IMR-90 (cell line): ENCODE measurements at regions not wholly inside any gene's neighbourhood (a gene's known extent, or its start where the extent isn't known, plus 50 kb on each side); places are given as distances from the start of the nearest gene placed in this dataset.
A peak's percentile ranks its signal among the peaks of the same experiment; 100 is the strongest.

Experiments used
- ATAC-seq: fragments of 200-7000 bp; cut with Tn5 transposase; 2 replicates; pipeline ENCODE4 v1.9.1; 2020; ENCODE audit warnings: low read depth, mild to moderate bottlenecking, moderate library complexity
- BruUV-seq: library from RNA; stranded (reverse); fragments of 400-500 nt; replicated peaks from 2 replicates; lab custom pipeline; 2021; lab: Mats Ljungman, UMichigan
- CTCF ChIA-PET: fragments of 300-600 bp; formaldehyde crosslinking; extraction: SDS; loops from one replicate; lab custom pipeline; 2021; ENCODE audit warnings: antibody characterized with exemption; lab: Yijun Ruan, JAX
- POLR2A ChIA-PET: fragments of 300-600 bp; sonication (Branson Sonifier 250); formaldehyde crosslinking; loops from one replicate; lab custom pipeline; 2022; ENCODE audit warnings: antibody characterized with exemption; ENCODE audit not compliant: unreplicated experiment; lab: Charles Lee
- DNase-seq: peaks from one replicate; pipeline ENCODE4 v3.0.0; 2013
- H2AFZ ChIP-seq: replicated peaks from 2 replicates; pipeline ENCODE3; 2013; ENCODE audit warnings: low read length, mild to moderate bottlenecking; ENCODE audit not compliant: poor library complexity
- H2AK5ac ChIP-seq: 2 replicates; pipeline ENCODE4 v1.6.1; 2013; ENCODE audit warnings: low read depth, low read length, inconsistent platforms
- H2AK9ac ChIP-seq: replicated peaks from 2 replicates; pipeline ENCODE3; 2013; ENCODE audit warnings: mild to moderate bottlenecking, low read depth, low read length, moderate library complexity; ENCODE audit not compliant: poor library complexity
- H2BK120ac ChIP-seq: 2 replicates; pipeline ENCODE4 v1.6.1; 2013; ENCODE audit warnings: low read depth, low read length, inconsistent platforms
- H2BK15ac ChIP-seq: 3 replicates; pipeline ENCODE4 v1.6.1; 2013; ENCODE audit warnings: low read depth, low read length, inconsistent platforms
- H2BK20ac ChIP-seq: 2 replicates; pipeline ENCODE4 v1.6.1; 2013; ENCODE audit warnings: low read depth, mild to moderate bottlenecking, inconsistent platforms, low read length, moderate library complexity
- H2BK5ac ChIP-seq: 2 replicates; pipeline ENCODE4 v1.6.1; 2013; ENCODE audit warnings: mild to moderate bottlenecking, low read depth, low read length, inconsistent platforms; ENCODE audit not compliant: poor library complexity, severe bottlenecking
- H3K14ac ChIP-seq: replicated peaks from 2 replicates; pipeline ENCODE4 v1.6.1; 2013; ENCODE audit warnings: low read depth, low read length, inconsistent platforms
- H3K18ac ChIP-seq: 2 replicates; pipeline ENCODE4 v1.6.1; 2013; ENCODE audit warnings: low read depth, low read length, control low read depth
- H3K23ac ChIP-seq: 2 replicates; pipeline ENCODE4 v1.6.1; 2013; ENCODE audit warnings: low read depth, low read length, inconsistent platforms
- H3K27ac ChIP-seq: 2 replicates; pipeline ENCODE4 v1.5.1; 2013; ENCODE audit warnings: mild to moderate bottlenecking, control low read depth, low read length; ENCODE audit not compliant: insufficient read depth
- H3K27me3 ChIP-seq: 2 replicates; pipeline ENCODE4 v1.6.1; 2013; ENCODE audit warnings: low read length; ENCODE audit not compliant: control insufficient read depth, insufficient read depth
- H3K36me3 ChIP-seq: 2 replicates; pipeline ENCODE4 v1.6.1; 2013; ENCODE audit warnings: low read length, mixed read lengths; ENCODE audit not compliant: control insufficient read depth, insufficient read depth
- H3K4ac ChIP-seq: 2 replicates; pipeline ENCODE4 v1.6.1; 2013; ENCODE audit warnings: low read depth, low read length, inconsistent platforms
- H3K4me1 ChIP-seq: 2 replicates; pipeline ENCODE4 v1.6.1; 2013; ENCODE audit warnings: low read length, mixed read lengths; ENCODE audit not compliant: control insufficient read depth, insufficient read depth
- H3K4me2 ChIP-seq: 2 replicates; pipeline ENCODE4 v1.6.1; 2013; ENCODE audit warnings: low read depth, mild to moderate bottlenecking, control low read depth, low read length, moderate library complexity
- H3K4me3 ChIP-seq: 2 replicates; pipeline ENCODE4 v1.5.1; 2013; ENCODE audit warnings: low read depth, mild to moderate bottlenecking, control low read depth, low read length, moderate library complexity; ENCODE audit not compliant: insufficient read depth
- H3K56ac ChIP-seq: 2 replicates; pipeline ENCODE4 v1.6.1; 2013; ENCODE audit warnings: low read length, inconsistent platforms; ENCODE audit not compliant: insufficient read depth; ENCODE audit errors: extremely low read depth
- H3K79me1 ChIP-seq, 2 experiments: 2 replicates each; pipeline ENCODE4 v1.6.1; 2013; ENCODE audit warnings: low read length in 2 of 2, inconsistent platforms in 1 of 2, low read depth in 1 of 2
- H3K9ac ChIP-seq: 2 replicates; pipeline ENCODE4 v1.6.1; 2013; ENCODE audit warnings: low read depth, low read length, control low read depth
- H3K9me1 ChIP-seq: 2 replicates; pipeline ENCODE4 v1.6.1; 2013; ENCODE audit warnings: low read length, inconsistent platforms; ENCODE audit not compliant: insufficient read depth
- H3K9me3 ChIP-seq: 2 replicates; pipeline ENCODE4 v1.6.1; 2013; ENCODE audit warnings: low read length; ENCODE audit not compliant: control insufficient read depth, insufficient read depth
- H4K20me1 ChIP-seq: 2 replicates; pipeline ENCODE4 v1.6.1; 2013; ENCODE audit warnings: low read length, inconsistent platforms; ENCODE audit not compliant: insufficient read depth
- H4K5ac ChIP-seq: 2 replicates; pipeline ENCODE4 v1.6.1; 2013; ENCODE audit warnings: mild to moderate bottlenecking, low read depth, low read length, control low read depth
- H4K8ac ChIP-seq, 2 experiments: 2 replicates each; pipeline ENCODE4 v1.6.1; 2013; ENCODE audit warnings: low read depth in 2 of 2, low read length in 2 of 2, control low read depth in 1 of 2, inconsistent platforms in 1 of 2
- H4K91ac ChIP-seq: 2 replicates; pipeline ENCODE4 v1.6.1; 2013; ENCODE audit warnings: low read depth, low read length, inconsistent platforms; ENCODE audit not compliant: insufficient read depth
- BHLHE40 ChIP-seq: fragments of 150-350 bp; IDR thresholded peaks from 2 replicates; pipeline ENCODE4 v1.6.1; 2016; ENCODE audit warnings: mild to moderate bottlenecking, low read depth, low read length
- CEBPB ChIP-seq: IDR thresholded peaks from 2 replicates; pipeline ENCODE4 v1.6.1; 2012; ENCODE audit warnings: low read depth, low read length, improper control_type of control experiment
- CHD1 ChIP-seq: IDR thresholded peaks from 2 replicates; pipeline ENCODE4 v1.6.1; 2012; ENCODE audit warnings: low read depth, low read length, improper control_type of control experiment
- FOS ChIP-seq: fragments of 150-350 bp; IDR thresholded peaks from 2 replicates; pipeline ENCODE4 v1.6.1; 2016; ENCODE audit warnings: low read depth, low read length
- whole genome bisulfite sequencing, 2 experiments: methylation state at CpG; one replicate each; pipeline versions ENCODE4 v1.1.5 to v1.1.7; 2013; ENCODE audit warnings: missing lambda C conversion rate in 2 of 2; ENCODE audit not compliant: insufficient read length in 1 of 2; ENCODE audit errors: extremely low coverage in 2 of 2; 5-methylcytosine and 5-hydroxymethylcytosine counted together
- dilution Hi-C: fragments of 300-500 bp; cut with HindIII; formaldehyde crosslinking; loops from one replicate; pipeline ENCODE4 v1.14.3; 2018; ENCODE audit warnings: low sequenced_read_pairs; ENCODE audit not compliant: unreplicated experiment
- in situ Hi-C: fragments of 300-500 bp; cut with MboI; formaldehyde crosslinking; loops from 3 replicates; pipeline ENCODE4 v1.14.3; 2019; ENCODE audit warnings: low sequenced_read_pairs, inconsistent platforms, mixed read lengths
- intact Hi-C: fragments of 100-400 bp; cut with micrococcal nuclease; formaldehyde crosslinking; loops from 2 replicates; pipeline ENCODE4 v1.10.0; 2022

DNA sequence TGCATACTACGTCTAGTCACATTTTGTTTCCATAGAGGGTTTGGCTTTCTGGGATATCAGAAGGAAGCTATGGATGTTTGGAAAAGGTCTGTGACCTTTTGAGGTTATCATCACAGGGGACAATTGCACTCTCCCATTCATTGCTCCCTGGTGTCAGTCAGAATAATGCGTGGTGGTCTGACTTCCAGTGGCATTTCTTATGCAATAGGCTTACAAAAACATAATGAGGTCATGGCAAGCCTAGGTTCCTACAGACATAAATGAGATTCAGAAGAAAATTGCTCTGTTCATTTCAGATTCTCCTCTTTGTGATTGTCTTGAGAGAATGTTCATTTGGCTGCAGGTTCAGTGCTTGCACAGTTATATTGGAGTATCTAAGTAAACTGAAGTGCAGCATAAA is 54.6 kb downstream of the ARHGAP35 start:
- no peak overlapping the region for H2AK5ac ChIP-seq
- H3K18ac ChIP-seq = no peak overlapping the region
- H3K14ac ChIP-seq = no peak overlapping the region
- H2BK20ac ChIP-seq = no peak overlapping the region
- no peak overlapping the region for H2AFZ ChIP-seq
- intact Hi-C loops (no loop called here), dilution Hi-C loops (no loop called here), in situ Hi-C loops (no loop called here)
- H3K4ac ChIP-seq = no peak overlapping the region
- H2BK5ac ChIP-seq = no peak overlapping the region
- peaks cover 16% of the 10 kb centered on the region; the same call in 1 of the 2 replicates for H3K36me3 ChIP-seq
- no peak overlapping the region for H4K8ac ChIP-seq
- peaks cover 24% of the 10 kb centered on the region for H3K9me1 ChIP-seq
- H2BK15ac ChIP-seq = no peak overlapping the region
- no peak overlapping the region for H3K9ac ChIP-seq
- H3K4me3 ChIP-seq = no peak overlapping the region
- DNase-seq (no peak), ATAC-seq (no peak)
- peaks cover 46 to 85% of the 10 kb centered on the region in 2 experiments for H3K79me1 ChIP-seq
- POLR2A ChIA-PET = no interaction called here
- no peaks in the 10 kb centered on the region for H3K9me3 ChIP-seq
- no peak overlapping the region for H4K5ac ChIP-seq
- no peak overlapping the region for H4K91ac ChIP-seq
- H2BK120ac ChIP-seq = no peak overlapping the region
- no peak overlapping the region for H3K56ac ChIP-seq
- TF ChIP-seq BHLHE40 (no peak), FOS (no peak), CEBPB (peak; percentile 74; the same call in 1 of the 2 replicates), CHD1 (no peak)
- no peak overlapping the region for H3K23ac ChIP-seq
- no peak overlapping the region for H3K4me2 ChIP-seq
- no peak overlapping the region for H3K27ac ChIP-seq
- CTCF ChIA-PET = no interaction called here
- no peaks in the 10 kb centered on the region for H3K27me3 ChIP-seq
- no peak overlapping the region for H2AK9ac ChIP-seq
- no CpG with 5 or more reads among the region's 2 CpGs for WGBS, 2 experiments
- peaks cover 14% of the 10 kb centered on the region for H3K4me1 ChIP-seq
- H4K20me1 ChIP-seq = peaks cover 45% of the 10 kb centered on the region
- BruUV-seq = no TSS peak
